GM23338 (cell line): ENCODE measurements at regions not wholly inside any gene's neighbourhood (a gene's known extent, or its start where the extent isn't known, plus 50 kb on each side); places are given as distances from the start of the nearest gene placed in this dataset.

ENCODE experiments used
- ATAC-seq: fragments of 200-7000 bp; cut with Tn5 transposase; 3 replicates; pipeline ENCODE4 v1.9.1; 2020
- DNase-seq: peaks from one replicate; pipeline ENCODE4 v3.0.0-alpha.2; 2015; ENCODE audit warnings: low spot score
- H2AFZ ChIP-seq: fragments of 200-600 bp; sonication (generic); 2 replicates; pipeline ENCODE4 v1.8.0; 2016; ENCODE audit warnings: antibody characterized with exemption, mild to moderate bottlenecking, moderate library complexity
- H3F3A ChIP-seq: fragments of 200-600 bp; sonication (generic); replicated peaks from 2 replicates; pipeline ENCODE4 v1.8.0; 2017; ENCODE audit warnings: antibody characterized with exemption, mixed run types, low read depth
- H3K27ac ChIP-seq: fragments of 200-600 bp; sonication (generic); 2 replicates; pipeline ENCODE4 v1.6.1; 2016; ENCODE audit warnings: low read depth
- H3K27me3 ChIP-seq: fragments of 200-600 bp; sonication (generic); 2 replicates; pipeline ENCODE4 v1.8.0; 2016; ENCODE audit warnings: mild to moderate bottlenecking, mixed run types, moderate library complexity; ENCODE audit not compliant: insufficient read depth
- H3K36me3 ChIP-seq: fragments of 200-600 bp; sonication (generic); 2 replicates; pipeline ENCODE4 v1.8.0; 2016; ENCODE audit warnings: mild to moderate bottlenecking; ENCODE audit not compliant: insufficient read depth
- H3K4me1 ChIP-seq: fragments of 200-600 bp; sonication (generic); 2 replicates; pipeline ENCODE4 v1.8.0; 2016; ENCODE audit warnings: mild to moderate bottlenecking, moderate library complexity; ENCODE audit not compliant: insufficient read depth
- H3K4me2 ChIP-seq: fragments of 200-600 bp; sonication (generic); 2 replicates; pipeline ENCODE4 v1.7.1; 2017; ENCODE audit warnings: mixed run types
- H3K4me3 ChIP-seq: fragments of 200-600 bp; sonication (generic); 2 replicates; pipeline ENCODE4 v1.6.1; 2016; ENCODE audit warnings: mixed run types
- H3K79me2 ChIP-seq: fragments of 200-600 bp; sonication (generic); replicated peaks from 2 replicates; pipeline ENCODE4 v1.8.0; 2017; ENCODE audit warnings: mild to moderate bottlenecking; ENCODE audit not compliant: insufficient read depth
- H3K9me2 ChIP-seq: fragments of 200-600 bp; sonication (generic); 2 replicates; pipeline ENCODE4 v1.8.0; 2017; ENCODE audit not compliant: insufficient read depth
- H4K20me1 ChIP-seq: fragments of 200-600 bp; sonication (generic); replicated peaks from 2 replicates; pipeline ENCODE4 v1.8.0; 2017; ENCODE audit warnings: mild to moderate bottlenecking; ENCODE audit not compliant: insufficient read depth
- H3K27ac Mint-ChIP-seq: 2 replicates; pipeline ENCODE4 v1.8.0; 2020; ENCODE audit warnings: inconsistent platforms, mild to moderate bottlenecking, moderate library complexity, mixed read lengths
- H3K27me3 Mint-ChIP-seq: 3 replicates; pipeline ENCODE4 v1.8.0; 2022; ENCODE audit warnings: low read depth, mild to moderate bottlenecking, moderate library complexity, mixed read lengths, inconsistent platforms; ENCODE audit not compliant: insufficient read depth, poor library complexity
- H3K36me3 Mint-ChIP-seq: 3 replicates; pipeline ENCODE4 v1.8.0; 2021; ENCODE audit warnings: low read depth, mild to moderate bottlenecking, inconsistent platforms, moderate library complexity, mixed read lengths
- H3K4me1 Mint-ChIP-seq: 3 replicates; pipeline ENCODE4 v1.8.0; 2020; ENCODE audit warnings: mild to moderate bottlenecking, inconsistent platforms, mixed read lengths
- H3K4me3 Mint-ChIP-seq: 3 replicates; pipeline ENCODE4 v1.8.0; 2021; ENCODE audit warnings: moderate library complexity, mild to moderate bottlenecking, inconsistent platforms, mixed read lengths
- H3K9me3 Mint-ChIP-seq: 3 replicates; pipeline ENCODE4 v1.8.0; 2020; ENCODE audit warnings: moderate library complexity, mild to moderate bottlenecking, inconsistent platforms, mixed read lengths
- CREB1 ChIP-seq: fragments of 250-450 bp; sonication (Bioruptor Pico); IDR thresholded peaks from 2 replicates; pipeline ENCODE4 v1.5.0; 2020; ENCODE audit warnings: low read depth, mild to moderate bottlenecking, moderate library complexity
- CTCF ChIP-seq, 2 experiments: fragments of 200-600 bp in 1 of 2; sonication (generic) in 1 of 2; conservative IDR thresholded peaks; 2 replicates each; pipeline versions ENCODE4 v1.5.1 to v1.6.1; 2016 to 2017; ENCODE audit warnings: antibody characterized with exemption in 2 of 2, low read depth in 2 of 2, mild to moderate bottlenecking in 2 of 2, moderate library complexity in 1 of 2
- ETS1 ChIP-seq: IDR thresholded peaks from 2 replicates; pipeline ENCODE4 v1.6.1; 2016; ENCODE audit warnings: antibody characterized with exemption
- EZH2 ChIP-seq: fragments of 200-600 bp; sonication (generic); IDR thresholded peaks from one replicate; pipeline ENCODE4 v1.8.0; 2017; ENCODE audit warnings: antibody characterized with exemption, mild to moderate bottlenecking, low read depth; ENCODE audit not compliant: unreplicated experiment
- EZH2phosphoT487 ChIP-seq: fragments of 200-600 bp; sonication (generic); IDR thresholded peaks from one replicate; pipeline ENCODE4 v1.8.1; 2018; ENCODE audit warnings: antibody characterized with exemption; ENCODE audit not compliant: unreplicated experiment
- JUNB ChIP-seq: IDR thresholded peaks from one replicate; pipeline ENCODE4 v1.6.1; 2016; ENCODE audit warnings: antibody characterized with exemption; ENCODE audit not compliant: unreplicated experiment
- NANOG ChIP-seq: IDR thresholded peaks from 2 replicates; pipeline ENCODE4 v1.6.1; 2016; ENCODE audit warnings: antibody characterized with exemption, borderline replicate concordance
- POLR2AphosphoS5 ChIP-seq: IDR thresholded peaks from 2 replicates; pipeline ENCODE4 v1.6.1; 2016; ENCODE audit warnings: antibody characterized with exemption, low read depth
- STAT1 ChIP-seq: IDR thresholded peaks from one replicate; pipeline ENCODE4 v1.6.1; 2016; ENCODE audit warnings: antibody characterized with exemption; ENCODE audit not compliant: unreplicated experiment
- ZNF114 ChIP-seq: fragments of 250-450 bp; sonication (Bioruptor Pico); IDR thresholded peaks from 2 replicates; pipeline ENCODE4 v1.5.0; 2020; ENCODE audit warnings: mild to moderate bottlenecking, moderate library complexity
- ZNF331 ChIP-seq: fragments of 250-450 bp; sonication (Bioruptor Pico); IDR thresholded peaks from 2 replicates; pipeline ENCODE4 v1.5.0; 2020; ENCODE audit warnings: low read depth, mild to moderate bottlenecking, moderate library complexity
- TF ChIP-seq, protein P1 (sequence below): IDR thresholded peaks from one replicate; pipeline ENCODE4 v1.6.1; 2018; ENCODE audit warnings: antibody characterized with exemption; ENCODE audit not compliant: unreplicated experiment

GRCh38 chr12:24408305-24408704 is 458.8 kb upstream of the SOX5 start (continued):
- TF ChIP-seq EZH2phosphoT487, result no peak
- no peak for TF ChIP-seq STAT1
- no peak for TF ChIP-seq CREB1 (CRISPR knock-in tag)
- TF ChIP-seq CTCF (conservative IDR thresholded peaks at IDR 0.05; ENCODE audit: low read depth in 2 of 2), result no peak
- TF ChIP-seq, protein P1, sequence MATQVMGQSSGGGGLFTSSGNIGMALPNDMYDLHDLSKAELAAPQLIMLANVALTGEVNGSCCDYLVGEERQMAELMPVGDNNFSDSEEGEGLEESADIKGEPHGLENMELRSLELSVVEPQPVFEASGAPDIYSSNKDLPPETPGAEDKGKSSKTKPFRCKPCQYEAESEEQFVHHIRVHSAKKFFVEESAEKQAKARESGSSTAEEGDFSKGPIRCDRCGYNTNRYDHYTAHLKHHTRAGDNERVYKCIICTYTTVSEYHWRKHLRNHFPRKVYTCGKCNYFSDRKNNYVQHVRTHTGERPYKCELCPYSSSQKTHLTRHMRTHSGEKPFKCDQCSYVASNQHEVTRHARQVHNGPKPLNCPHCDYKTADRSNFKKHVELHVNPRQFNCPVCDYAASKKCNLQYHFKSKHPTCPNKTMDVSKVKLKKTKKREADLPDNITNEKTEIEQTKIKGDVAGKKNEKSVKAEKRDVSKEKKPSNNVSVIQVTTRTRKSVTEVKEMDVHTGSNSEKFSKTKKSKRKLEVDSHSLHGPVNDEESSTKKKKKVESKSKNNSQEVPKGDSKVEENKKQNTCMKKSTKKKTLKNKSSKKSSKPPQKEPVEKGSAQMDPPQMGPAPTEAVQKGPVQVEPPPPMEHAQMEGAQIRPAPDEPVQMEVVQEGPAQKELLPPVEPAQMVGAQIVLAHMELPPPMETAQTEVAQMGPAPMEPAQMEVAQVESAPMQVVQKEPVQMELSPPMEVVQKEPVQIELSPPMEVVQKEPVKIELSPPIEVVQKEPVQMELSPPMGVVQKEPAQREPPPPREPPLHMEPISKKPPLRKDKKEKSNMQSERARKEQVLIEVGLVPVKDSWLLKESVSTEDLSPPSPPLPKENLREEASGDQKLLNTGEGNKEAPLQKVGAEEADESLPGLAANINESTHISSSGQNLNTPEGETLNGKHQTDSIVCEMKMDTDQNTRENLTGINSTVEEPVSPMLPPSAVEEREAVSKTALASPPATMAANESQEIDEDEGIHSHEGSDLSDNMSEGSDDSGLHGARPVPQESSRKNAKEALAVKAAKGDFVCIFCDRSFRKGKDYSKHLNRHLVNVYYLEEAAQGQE, result no peak

DNA sequence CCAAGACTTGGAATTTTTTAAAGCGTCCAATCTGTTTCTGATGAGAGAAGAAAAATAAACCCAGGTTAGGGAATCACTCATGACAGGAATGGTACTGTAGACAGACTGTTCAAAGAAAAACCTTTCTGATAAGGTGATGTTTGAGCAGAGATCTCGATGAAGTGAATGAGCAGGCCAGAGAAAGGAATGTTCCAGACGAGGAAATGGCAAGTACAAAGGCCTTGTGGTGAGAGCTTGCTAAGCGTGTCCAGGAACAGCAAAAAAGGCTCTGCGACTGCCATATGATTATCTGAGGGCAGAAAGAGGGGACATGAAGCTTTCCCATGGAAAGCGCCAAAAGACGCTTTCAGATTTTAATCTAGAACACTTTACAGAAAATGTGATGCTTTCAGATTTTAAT is 458.4 kb upstream of the SOX5 start:
- Mint-ChIP-seq H3K4me1 (peaks cover 5% of the 10 kb centered on the region), H3K9me3 (no peaks in the 10 kb centered on the region), H3K4me3 (no peak overlapping the region), H3K36me3 (no peaks in the 10 kb centered on the region), H3K27me3 (peaks cover 2% of the 10 kb centered on the region), H3K27ac (no peak overlapping the region)
- Histone ChIP-seq H3K4me3 (no peak overlapping the region), H3K4me2 (no peak overlapping the region), H3K9me2 (no peaks in the 10 kb centered on the region), H3K79me2 (no peaks in the 10 kb centered on the region), H3K27ac (no peak overlapping the region), H2AFZ (no peak overlapping the region), H3K4me1 (no peaks in the 10 kb centered on the region), H3K36me3 (no peaks in the 10 kb centered on the region), H3F3A (no peaks in the 10 kb centered on the region), H3K27me3 (no peaks in the 10 kb centered on the region), H4K20me1 (no peaks in the 10 kb centered on the region)
- ATAC-seq (no peak), DNase-seq (no peak)
- TF ChIP-seq POLR2AphosphoS5 (no peak), CREB1 (CRISPR knock-in tag) (no peak), CTCF (conservative IDR thresholded peaks at IDR 0.05; ENCODE audit: low read depth in 2 of 2) (no peak), STAT1 (no peak), NANOG (no peak), EZH2phosphoT487 (no peak), EZH2 (no peak), ETS1 (no peak), JUNB (no peak), ZNF114 (CRISPR knock-in tag) (no peak), ZNF331 (CRISPR knock-in tag) (no peak)
- TF ChIP-seq, protein P1, result no peak
